HG03432 (cell line): ENCODE measurements at regions not wholly inside any gene's neighbourhood (a gene's known extent, or its start where the extent isn't known, plus 50 kb on each side); places are given as distances from the start of the nearest gene placed in this dataset.
"Not testable (repeated sequence)": the region's sequence is repeated elsewhere in the genome, so short reads cannot be mapped to it uniquely, and the experiment has no call there.

Source experiments
- ATAC-seq: cut with Tn5 transposase; IDR thresholded peaks from one replicate; pipeline ENCODE4 v1.9.1; 2021; ENCODE audit warnings: mild to moderate bottlenecking, moderate library complexity; ENCODE audit not compliant: unreplicated experiment

DNA sequence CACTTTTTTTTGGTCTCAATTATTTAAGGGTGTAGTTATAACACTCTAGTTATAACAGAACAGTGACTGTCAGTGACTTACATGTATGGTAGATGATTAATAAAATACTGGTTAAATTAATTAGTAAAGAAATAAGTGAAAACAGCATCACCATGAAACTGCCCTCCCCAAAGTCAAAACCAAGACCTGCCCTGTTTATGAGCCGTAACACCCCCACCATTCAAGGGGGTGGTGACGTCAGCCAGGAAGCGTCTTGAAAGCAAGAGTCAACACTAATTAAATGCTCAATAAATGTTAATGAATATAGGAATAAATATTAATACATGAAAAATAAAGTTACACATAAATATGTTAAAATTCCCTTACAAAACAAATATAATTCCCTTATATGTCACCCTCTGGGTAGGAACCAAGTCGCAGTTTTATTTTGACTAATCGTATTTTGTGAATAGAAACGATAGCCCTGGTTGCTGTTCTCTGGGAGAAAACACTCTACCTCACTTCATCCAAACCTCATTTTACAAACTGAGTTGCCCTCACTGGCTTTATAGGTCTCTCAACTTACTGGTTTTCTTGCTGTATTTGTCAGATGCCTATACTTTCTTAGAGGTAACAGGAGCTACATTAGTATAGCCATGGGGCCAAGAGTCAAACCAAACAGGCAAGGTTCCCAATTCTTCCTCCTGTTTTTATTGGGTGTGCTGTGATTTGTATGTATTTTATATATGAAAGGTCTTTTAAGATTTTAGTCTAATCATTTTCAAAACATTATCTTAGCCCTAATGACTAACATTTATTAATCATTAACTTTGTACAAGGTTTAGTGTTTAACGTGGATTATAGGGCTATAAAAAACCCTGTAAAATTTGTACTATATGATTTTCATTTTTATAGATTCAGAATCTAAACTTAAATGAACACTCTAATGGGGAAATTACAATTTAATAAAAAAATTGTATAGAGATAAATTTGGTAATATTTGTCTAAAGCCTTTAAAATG is 227.9 kb upstream of the IRAK1BP1 start:
- no peak for ATAC-seq

- ATAC-seq: not testable (repeated sequence)
These were observed 223.4 kb upstream of the IRAK1BP1 start for GRCh38 chr6:78643976-78644375.

GRCh38 chr6:78646542-78647415 is 220.6 kb upstream of the IRAK1BP1 start:
- ATAC-seq: not testable (repeated sequence)

DNA sequence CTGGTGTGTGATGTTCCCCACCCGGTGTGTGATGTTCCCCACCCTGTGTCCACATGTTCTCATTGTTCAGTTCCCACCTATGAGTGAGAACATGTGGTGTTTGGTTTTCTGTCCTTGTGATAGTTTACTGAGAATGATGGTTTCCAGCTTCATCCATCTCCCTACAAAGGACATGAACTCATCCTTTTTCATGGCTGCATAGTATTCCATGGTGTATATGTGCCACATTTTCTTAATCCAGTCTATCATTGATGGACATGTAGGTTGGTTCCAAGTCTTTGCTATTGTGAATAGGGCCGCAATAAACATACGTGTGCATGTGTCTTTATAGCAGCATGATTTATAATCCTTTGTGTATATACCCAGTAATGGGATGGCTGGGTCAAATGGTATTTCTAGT is 201.5 kb upstream of the IRAK1BP1 start:
- ATAC-seq: not testable (repeated sequence)

DNA sequence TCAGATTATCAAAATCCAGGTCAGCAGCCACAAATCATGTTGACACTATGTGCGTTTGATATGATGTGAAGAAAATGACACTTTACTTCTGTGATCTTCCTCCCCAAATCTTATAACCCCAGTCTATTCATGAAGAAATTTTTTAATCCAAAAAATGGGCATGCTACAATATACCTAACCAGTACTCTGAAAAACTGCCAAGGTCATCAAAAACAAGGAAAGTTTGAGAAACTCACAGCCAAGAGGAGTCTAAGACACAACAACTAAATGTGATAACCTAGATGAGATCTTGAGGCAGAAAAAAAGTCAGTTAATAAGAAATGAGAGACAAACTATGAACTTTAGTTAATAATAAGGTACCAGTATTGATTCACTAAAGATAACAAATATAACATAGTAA is 200.6 kb upstream of the IRAK1BP1 start:
- no peak for ATAC-seq

DNA sequence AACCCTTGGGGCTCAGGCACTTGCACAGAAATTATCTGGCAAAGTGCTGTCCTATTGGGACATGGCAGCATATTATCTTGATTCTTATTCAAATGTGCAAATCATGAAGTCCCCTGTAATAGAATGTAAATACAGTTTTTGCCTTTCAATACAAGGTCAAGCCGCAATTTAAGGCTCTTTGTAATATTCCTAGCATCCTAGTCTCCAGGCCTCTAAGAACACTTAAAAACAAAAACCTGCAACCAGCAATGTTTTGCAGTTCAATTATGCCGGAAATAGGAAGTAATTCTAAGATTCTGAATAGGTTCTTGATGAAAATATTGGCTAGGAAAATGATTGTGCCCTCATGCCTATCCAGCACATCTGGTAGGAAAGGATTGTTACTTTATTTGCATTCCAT is 197.2 kb upstream of the IRAK1BP1 start:
- ATAC-seq: no peak

- ATAC-seq: no peak
These were observed 196.5 kb upstream of the IRAK1BP1 start for GRCh38 chr6:78670802-78671201.

- not testable (repeated sequence) for ATAC-seq
These were observed 191.0 kb upstream of the IRAK1BP1 start for GRCh38 chr6:78676069-78677007.

- no peak for ATAC-seq
These were observed 178.7 kb upstream of the IRAK1BP1 start for GRCh38 chr6:78688668-78689067.

GRCh38 chr6:78693835-78694234 is 173.5 kb upstream of the IRAK1BP1 start:
- no peak for ATAC-seq

DNA sequence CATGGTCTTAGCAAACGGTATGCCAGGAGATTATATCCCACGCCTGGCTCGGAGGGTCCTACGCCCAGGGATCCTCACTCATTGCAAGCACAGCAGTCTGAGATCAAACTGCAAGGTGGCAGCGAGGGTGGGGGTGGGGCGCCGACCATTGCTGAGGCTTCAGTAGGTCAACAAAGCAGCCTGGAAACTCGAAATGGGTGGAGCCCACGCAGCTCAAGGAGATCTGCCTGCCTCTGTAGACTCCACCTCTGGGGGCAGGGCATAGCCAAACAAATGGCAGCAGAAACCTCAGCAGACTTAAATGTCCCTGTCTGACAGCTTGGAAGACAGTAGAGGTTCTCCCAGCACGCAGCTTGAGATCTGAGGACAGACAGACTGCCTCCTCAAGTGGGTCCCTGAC is 172.7 kb upstream of the IRAK1BP1 start:
- not testable (repeated sequence) for ATAC-seq

GRCh38 chr6:78700991-78701390 is 166.4 kb upstream of the IRAK1BP1 start:
- no peak for ATAC-seq

- ATAC-seq: no peak
These were observed 165.9 kb upstream of the IRAK1BP1 start for GRCh38 chr6:78701407-78701806.

GRCh38 chr6:78709021-78709420 is 158.3 kb upstream of the IRAK1BP1 start:
- no peak for ATAC-seq

- ATAC-seq: no peak
These were observed 153.8 kb upstream of the IRAK1BP1 start for GRCh38 chr6:78713564-78713963.

- ATAC-seq: no peak
These were observed 123.2 kb upstream of the IRAK1BP1 start for GRCh38 chr6:78744144-78744543.

- no peak for ATAC-seq
These were observed 120.9 kb upstream of the IRAK1BP1 start for GRCh38 chr6:78746457-78746856.

DNA sequence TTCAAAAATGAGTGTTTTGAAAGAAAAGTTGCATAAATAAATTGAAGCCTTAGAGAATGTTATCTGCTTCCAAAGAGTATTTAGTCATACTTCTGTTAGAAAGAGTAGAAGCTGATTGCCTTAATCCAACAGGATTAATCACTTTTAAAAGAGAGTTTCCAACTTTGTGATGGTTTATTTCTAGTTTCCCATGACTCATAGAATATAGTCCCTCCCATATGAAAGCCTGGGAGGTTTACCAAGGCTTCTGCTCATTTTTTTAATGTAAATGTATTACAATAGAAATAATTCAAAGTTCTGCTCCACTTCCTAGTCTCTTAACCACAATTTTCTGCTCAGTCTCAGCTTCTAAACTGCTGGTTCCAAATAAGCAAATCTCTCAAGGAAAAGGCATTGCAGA is 118.0 kb upstream of the IRAK1BP1 start:
- ATAC-seq: no peak

GRCh38 chr6:78758297-78758798 is 109.0 kb upstream of the IRAK1BP1 start:
- ATAC-seq: not testable (repeated sequence)

- ATAC-seq: no peak
These were observed 99.1 kb upstream of the IRAK1BP1 start for GRCh38 chr6:78768271-78768670.
